GM21723 (cell line): ENCODE measurements at regions not wholly inside any gene's neighbourhood (a gene's known extent, or its start where the extent isn't known, plus 50 kb on each side); places are given as distances from the start of the nearest gene placed in this dataset.
"Not testable (repeated sequence)": the region's sequence is repeated elsewhere in the genome, so short reads cannot be mapped to it uniquely, and the experiment has no call there.

Experiments used
- ATAC-seq: cut with Tn5 transposase; IDR thresholded peaks from one replicate; pipeline ENCODE4 v1.9.1; 2021; ENCODE audit warnings: mild to moderate bottlenecking, moderate library complexity; ENCODE audit not compliant: unreplicated experiment

GRCh38 chr1:3989465-3989864 lies 89.4 kb upstream of the C1orf174 start:
- ATAC-seq = no peak

GRCh38 chr1:3992103-3992556 lies 92.1 kb upstream of the C1orf174 start:
- no peak for ATAC-seq

- no peak for ATAC-seq
Measured at GRCh38 chr1:3992746-3993145, 92.7 kb upstream of the C1orf174 start.

- ATAC-seq = no peak
Measured at GRCh38 chr1:3993619-3994375, 93.7 kb upstream of the C1orf174 start.

- no peak for ATAC-seq
Measured at GRCh38 chr1:3995141-3995780, 95.2 kb upstream of the C1orf174 start.

- ATAC-seq = no peak
Measured at GRCh38 chr1:3996846-3997705, 97.0 kb upstream of the C1orf174 start.

- ATAC-seq = no peak
Measured at GRCh38 chr1:3998086-3998485, 98.0 kb upstream of the C1orf174 start.

- ATAC-seq = not testable (repeated sequence)
Measured at GRCh38 chr1:3999514-3999913, 99.4 kb upstream of the C1orf174 start.

- ATAC-seq = no peak
Measured at GRCh38 chr1:3999941-4000735, 100.1 kb upstream of the C1orf174 start.

- no peak for ATAC-seq
Measured at GRCh38 chr1:4000811-4001251, 100.8 kb upstream of the C1orf174 start.

GRCh38 chr1:4001461-4001860 lies 101.4 kb upstream of the C1orf174 start:
- no peak for ATAC-seq

GRCh38 chr1:4002061-4002521 lies 102.0 kb upstream of the C1orf174 start:
- ATAC-seq = no peak

GRCh38 chr1:4002741-4003140 lies 102.7 kb upstream of the C1orf174 start:
- no peak for ATAC-seq

- ATAC-seq = no peak
Measured at GRCh38 chr1:4003846-4004505, 103.9 kb upstream of the C1orf174 start.

- no peak for ATAC-seq
Measured at GRCh38 chr1:4004635-4005430, 104.8 kb upstream of the C1orf174 start.

- no peak for ATAC-seq
Measured at GRCh38 chr1:4005431-4005830, 105.4 kb upstream of the C1orf174 start.

- ATAC-seq = no peak
Measured at GRCh38 chr1:4006676-4007374, 106.8 kb upstream of the C1orf174 start.

GRCh38 chr1:4010284-4010683 lies 110.2 kb upstream of the C1orf174 start:
- ATAC-seq = no peak
